22Rv1 (cell line): ENCODE measurements at regions not wholly inside any gene's neighbourhood (a gene's known extent, or its start where the extent isn't known, plus 50 kb on each side); places are given as distances from the start of the nearest gene placed in this dataset.

ENCODE experiments used
- H3K27ac ChIP-seq: fragments of 450-650 bp; 2 replicates; pipeline ENCODE4 v1.5.1; 2017
- CTCF ChIP-seq: fragments of 450-650 bp; IDR thresholded peaks from 2 replicates; pipeline ENCODE4 v1.5.1; 2017; ENCODE audit warnings: mild to moderate bottlenecking
- ZFX ChIP-seq: fragments of 450-650 bp; IDR thresholded peaks from 2 replicates; pipeline ENCODE4 v1.6.1; 2017; ENCODE audit warnings: antibody characterized with exemption, borderline replicate concordance

- H3K27ac ChIP-seq, result no peak overlapping the region
- TF ChIP-seq ZFX, result no peak
- no peak for TF ChIP-seq CTCF
Measured at GRCh38 chr1:17907999-17908398, 152.9 kb downstream of the ACTL8 start.

- TF ChIP-seq ZFX, result no peak
- TF ChIP-seq CTCF, result no peak
- H3K27ac ChIP-seq, result no peak overlapping the region
Measured at GRCh38 chr1:17908945-17909344, 153.8 kb downstream of the ACTL8 start.

- H3K27ac ChIP-seq, result no peak overlapping the region
- peak; percentile 26 for TF ChIP-seq CTCF
- no peak for TF ChIP-seq ZFX
Measured at GRCh38 chr1:17909634-17910033, 154.5 kb downstream of the ACTL8 start.

- TF ChIP-seq CTCF, result no peak
- TF ChIP-seq ZFX, result no peak
- no peak overlapping the region for H3K27ac ChIP-seq
Measured at GRCh38 chr1:17911791-17912190, 156.7 kb downstream of the ACTL8 start.

- H3K27ac ChIP-seq, result no peak overlapping the region
- TF ChIP-seq ZFX (no peak), CTCF (no peak)
Measured at GRCh38 chr1:17912491-17912890, 157.4 kb downstream of the ACTL8 start.

GRCh38 chr1:17913326-17914115, 158.4 kb downstream of the ACTL8 start:
- TF ChIP-seq CTCF (no peak), ZFX (no peak)
- H3K27ac ChIP-seq, result no peak overlapping the region

GRCh38 chr1:17914131-17914530, 159.0 kb downstream of the ACTL8 start:
- no peak for TF ChIP-seq ZFX
- no peak for TF ChIP-seq CTCF
- H3K27ac ChIP-seq, result no peak overlapping the region
